Mesenchymal stem cell (in vitro differentiated cells and primary cell): ENCODE measurements at regions not wholly inside any gene's neighbourhood (a gene's known extent, or its start where the extent isn't known, plus 50 kb on each side); places are given as distances from the start of the nearest gene placed in this dataset.

Experiments used
- DNase-seq: peaks from one replicate; pipeline ENCODE4 v3.0.0-alpha.2; 2013
- H2AFZ ChIP-seq: one replicate; pipeline ENCODE4 v1.6.1; 2013; ENCODE audit warnings: low read depth, mild to moderate bottlenecking, control low read depth, inconsistent platforms, low read length, moderate library complexity
- H2AK5ac ChIP-seq: 2 replicates; pipeline ENCODE4 v1.6.1; 2013; ENCODE audit warnings: low read length, moderate library complexity, mild to moderate bottlenecking, inconsistent platforms; ENCODE audit not compliant: severe bottlenecking
- H2BK120ac ChIP-seq: one replicate; pipeline ENCODE4 v1.6.1; 2013; ENCODE audit warnings: low read depth, mild to moderate bottlenecking, inconsistent platforms, low read length, moderate library complexity
- H2BK12ac ChIP-seq, 2 experiments: one replicate each; pipeline ENCODE4 v1.6.1; 2013; ENCODE audit warnings: inconsistent platforms in 2 of 2, low read length in 2 of 2, mild to moderate bottlenecking in 2 of 2, moderate library complexity in 2 of 2, control low read depth in 1 of 2
- H2BK15ac ChIP-seq: one replicate; pipeline ENCODE4 v1.6.1; 2013; ENCODE audit warnings: mild to moderate bottlenecking, low read depth, inconsistent platforms; ENCODE audit not compliant: poor library complexity, severe bottlenecking
- H2BK5ac ChIP-seq: 2 replicates; pipeline ENCODE4 v1.6.1; 2013; ENCODE audit warnings: low read depth, mild to moderate bottlenecking, low read length, control low read depth, inconsistent platforms; ENCODE audit not compliant: poor library complexity, severe bottlenecking
- H3K14ac ChIP-seq, 2 experiments: one replicate each; pipeline ENCODE4 v1.6.1; 2013; ENCODE audit warnings: inconsistent platforms in 2 of 2, low read length in 2 of 2, control low read depth in 1 of 2, mild to moderate bottlenecking in 1 of 2, moderate library complexity in 1 of 2
- H3K18ac ChIP-seq, 2 experiments: one replicate each; pipeline ENCODE4 v1.6.1; 2013; ENCODE audit warnings: inconsistent platforms in 2 of 2, low read length in 2 of 2, control low read depth in 1 of 2, low read depth in 1 of 2, mild to moderate bottlenecking in 1 of 2
- H3K23ac ChIP-seq, 2 experiments: one replicate each; pipeline ENCODE4 v1.6.1; 2013; ENCODE audit warnings: inconsistent platforms in 2 of 2, low read length in 2 of 2, mild to moderate bottlenecking in 2 of 2, moderate library complexity in 2 of 2, control low read depth in 1 of 2
- H3K27ac ChIP-seq: 2 replicates; pipeline ENCODE4 v1.5.1; 2013; ENCODE audit warnings: mild to moderate bottlenecking, moderate library complexity, low read length, control low read depth, inconsistent platforms; ENCODE audit not compliant: poor library complexity, severe bottlenecking
- H3K27me3 ChIP-seq, 2 experiments: 2 replicates each; pipeline versions ENCODE4 v1.6.1 to v1.7.0; 2013; ENCODE audit warnings: low read length in 2 of 2, mild to moderate bottlenecking in 2 of 2, moderate library complexity in 2 of 2, control low read depth in 1 of 2, inconsistent platforms in 1 of 2; ENCODE audit not compliant: control insufficient read depth in 1 of 2, insufficient read depth in 1 of 2
- H3K36me3 ChIP-seq, 2 experiments: 2 replicates each; pipeline versions ENCODE4 v1.6.1 to v1.7.0; 2013; ENCODE audit warnings: low read length in 2 of 2, control low read depth in 1 of 2, inconsistent platforms in 1 of 2, low read depth in 1 of 2, mild to moderate bottlenecking in 1 of 2; ENCODE audit not compliant: insufficient read depth in 2 of 2, control insufficient read depth in 1 of 2
- H3K4ac ChIP-seq, 2 experiments: one replicate each; pipeline ENCODE4 v1.6.1; 2013; ENCODE audit warnings: inconsistent platforms in 2 of 2, low read length in 2 of 2, mild to moderate bottlenecking in 2 of 2, moderate library complexity in 2 of 2, control low read depth in 1 of 2, low read depth in 1 of 2
- H3K4me1 ChIP-seq: 2 replicates; pipeline ENCODE4 v1.6.1; 2013; ENCODE audit warnings: low read depth, low read length, control low read depth; ENCODE audit not compliant: control insufficient read depth, insufficient read depth
- H3K4me2 ChIP-seq: 2 replicates; pipeline ENCODE4 v1.6.1; 2013; ENCODE audit warnings: low read length, mild to moderate bottlenecking, inconsistent platforms; ENCODE audit not compliant: poor library complexity, severe bottlenecking
- H3K4me3 ChIP-seq, 2 experiments: 2 replicates each; pipeline versions ENCODE4 v1.5.1 to v1.7.0; 2013; ENCODE audit warnings: low read length in 2 of 2, mild to moderate bottlenecking in 2 of 2, control low read depth in 1 of 2, low read depth in 1 of 2; ENCODE audit not compliant: insufficient read depth in 1 of 2
- H3K79me1 ChIP-seq: replicated peaks from 2 replicates; pipeline ENCODE4 v1.6.1; 2013; ENCODE audit warnings: mild to moderate bottlenecking, control low read depth, low read length, inconsistent platforms; ENCODE audit not compliant: poor library complexity, severe bottlenecking
- H3K9ac ChIP-seq: 2 replicates; pipeline ENCODE4 v1.7.0; 2013; ENCODE audit warnings: mild to moderate bottlenecking, low read length, moderate library complexity
- H3K9me3 ChIP-seq: 2 replicates; pipeline ENCODE4 v1.7.0; 2013; ENCODE audit warnings: mild to moderate bottlenecking, low read length; ENCODE audit not compliant: control insufficient read depth
- H4K8ac ChIP-seq: one replicate; pipeline ENCODE4 v1.6.1; 2013; ENCODE audit warnings: inconsistent platforms, mild to moderate bottlenecking, low read length, moderate library complexity
- H4K91ac ChIP-seq: one replicate; pipeline ENCODE4 v1.6.1; 2013; ENCODE audit warnings: mild to moderate bottlenecking, low read length, inconsistent platforms
- WGBS: methylation state at CpG from one replicate; pipeline ENCODE4 v1.1.7; 2013; ENCODE audit warnings: mixed read lengths; 5-methylcytosine and 5-hydroxymethylcytosine counted together

GRCh38 chr7:10685040-10685439 is 288.6 kb upstream of the PHF14 start:
- DNase-seq = no peak
- Histone ChIP-seq H3K4me3 (no peak overlapping the region), H3K27ac (no peak overlapping the region), H3K18ac (no peak overlapping the region), H2AFZ (no peak overlapping the region), H3K9me3 (peaks cover 2% of the 10 kb centered on the region), H3K79me1 (no peaks in the 10 kb centered on the region), H3K4ac (no peak overlapping the region), H3K27me3 (no peaks in the 10 kb centered on the region), H3K4me2 (no peak overlapping the region), H4K91ac (no peak overlapping the region), H3K23ac (no peak overlapping the region), H2BK12ac (no peak overlapping the region), H3K36me3 (no peaks in the 10 kb centered on the region), H3K14ac (no peak overlapping the region), H4K8ac (no peak overlapping the region), H3K4me1 (no peaks in the 10 kb centered on the region), H3K9ac (no peak overlapping the region), H2BK120ac (no peak overlapping the region), H2BK15ac (no peak overlapping the region), H2AK5ac (no peak overlapping the region), H2BK5ac (no peak overlapping the region)

- no peak overlapping the region for H3K14ac ChIP-seq
- no peak for DNase-seq
- no peak overlapping the region for H4K91ac ChIP-seq
- no peak overlapping the region for H3K4me3 ChIP-seq
- H3K18ac ChIP-seq = no peak overlapping the region
- H2BK120ac ChIP-seq = no peak overlapping the region
- no peak overlapping the region for H2AK5ac ChIP-seq
- no peaks in the 10 kb centered on the region for H3K36me3 ChIP-seq
- H3K9me3 ChIP-seq = peaks cover 9% of the 10 kb centered on the region
- H3K23ac ChIP-seq = no peak overlapping the region
- H3K27ac ChIP-seq = no peak overlapping the region
- no peak overlapping the region for H2BK15ac ChIP-seq
- H2AFZ ChIP-seq = no peak overlapping the region
- no peak overlapping the region for H2BK12ac ChIP-seq
- H3K4me2 ChIP-seq = no peak overlapping the region
- H3K79me1 ChIP-seq = no peaks in the 10 kb centered on the region
- no peak overlapping the region for H3K4ac ChIP-seq
- no peaks in the 10 kb centered on the region for H3K27me3 ChIP-seq
- H3K9ac ChIP-seq = no peak overlapping the region
- no peak overlapping the region for H2BK5ac ChIP-seq
- H4K8ac ChIP-seq = no peak overlapping the region
- no peaks in the 10 kb centered on the region for H3K4me1 ChIP-seq
Observed at GRCh38 chr7:10688544-10688943, 285.1 kb upstream of the PHF14 start.

- H2BK120ac ChIP-seq = no peak overlapping the region
- no peak overlapping the region for H3K14ac ChIP-seq
- no peaks in the 10 kb centered on the region for H3K4me1 ChIP-seq
- no peaks in the 10 kb centered on the region for H3K79me1 ChIP-seq
- no peaks in the 10 kb centered on the region for H3K27me3 ChIP-seq
- no peak overlapping the region for H2BK5ac ChIP-seq
- H2BK12ac ChIP-seq = no peak overlapping the region
- 46% methylated on average over 5 of the region's 5 CpGs for WGBS
- H3K18ac ChIP-seq = no peak overlapping the region
- no peak for DNase-seq
- no peak overlapping the region for H4K91ac ChIP-seq
- H4K8ac ChIP-seq = no peak overlapping the region
- no peak overlapping the region for H3K27ac ChIP-seq
- no peak overlapping the region for H2BK15ac ChIP-seq
- no peak overlapping the region for H3K4me3 ChIP-seq
- H3K36me3 ChIP-seq = no peaks in the 10 kb centered on the region
- H3K4ac ChIP-seq = no peak overlapping the region
- no peak overlapping the region for H3K9ac ChIP-seq
- H3K9me3 ChIP-seq = peaks cover 11% of the 10 kb centered on the region
- no peak overlapping the region for H3K4me2 ChIP-seq
- no peak overlapping the region for H2AFZ ChIP-seq
- H2AK5ac ChIP-seq = no peak overlapping the region
- no peak overlapping the region for H3K23ac ChIP-seq
Observed at GRCh38 chr7:10696064-10696463, 277.6 kb upstream of the PHF14 start.

- Histone ChIP-seq H3K9ac (no peak overlapping the region), H2BK5ac (no peak overlapping the region), H3K14ac (no peak overlapping the region), H2AFZ (no peak overlapping the region), H3K4me1 (no peaks in the 10 kb centered on the region), H3K4me2 (no peak overlapping the region), H3K4me3 (no peak overlapping the region), H2AK5ac (no peak overlapping the region), H2BK120ac (no peak overlapping the region), H4K8ac (no peak overlapping the region), H3K9me3 (peaks cover 8% of the 10 kb centered on the region), H3K4ac (no peak overlapping the region), H3K79me1 (no peaks in the 10 kb centered on the region), H2BK15ac (no peak overlapping the region), H3K27me3 (no peaks in the 10 kb centered on the region), H3K36me3 (no peaks in the 10 kb centered on the region), H4K91ac (no peak overlapping the region), H2BK12ac (no peak overlapping the region), H3K18ac (no peak overlapping the region), H3K27ac (no peak overlapping the region), H3K23ac (no peak overlapping the region)
- DNase-seq = no peak
- 77% methylated on average over 2 of the region's 3 CpGs for WGBS
Observed at GRCh38 chr7:10703059-10703458, 270.6 kb upstream of the PHF14 start.
